ENCODE measurements at regions not wholly inside any gene's neighbourhood (a gene's known extent, or its start where the extent isn't known, plus 50 kb on each side); places are given as distances from the start of the nearest gene placed in this dataset.

DNA sequence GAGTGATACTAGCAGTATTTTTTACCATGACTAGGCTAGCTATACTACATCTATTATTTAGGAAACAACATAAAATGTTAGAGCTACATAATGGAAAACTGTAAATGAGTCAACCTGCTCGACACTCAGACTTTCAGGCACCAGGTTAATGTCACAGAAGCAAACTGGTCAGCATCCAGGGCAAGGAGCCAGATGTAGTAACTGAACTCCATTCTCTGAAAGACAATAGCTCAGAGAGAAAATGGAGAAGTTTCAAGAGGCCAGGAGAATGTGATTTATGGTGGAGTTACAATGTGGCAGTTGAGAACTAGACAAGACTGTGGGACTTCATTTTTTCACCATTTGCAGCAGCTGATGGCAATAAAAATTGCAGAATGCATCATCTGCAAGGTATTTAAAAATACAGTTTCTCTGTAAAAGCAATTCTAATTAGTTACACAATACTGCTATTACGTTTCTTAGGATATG lies 342.7 kb upstream of the PABPC4L start:
- TF ChIP-seq POLR2A (IDR thresholded peaks at IDR 0.05; ENCODE audit: low read length) (no peak), GATA1 (IDR thresholded peaks at IDR 0.05; ENCODE audit: low read depth, low read length) (no peak)
